B cell (primary cell): ENCODE measurements at regions not wholly inside any gene's neighbourhood (a gene's known extent, or its start where the extent isn't known, plus 50 kb on each side); places are given as distances from the start of the nearest gene placed in this dataset.

Source experiments
- ATAC-seq: fragments of 200-7000 bp; cut with Tn5 transposase; one replicate; pipeline ENCODE4 v1.10.0; 2021; ENCODE audit warnings: low read depth, mild to moderate bottlenecking, moderate number of reproducible peaks, moderate library complexity
- CTCF ChIA-PET: fragments of 350-600 bp; sonication (Branson Sonifier 250); formaldehyde crosslinking; loops from one replicate; lab custom pipeline; 2021; ENCODE audit warnings: antibody characterized with exemption, inconsistent platforms; lab: Charles Lee
- POLR2A ChIA-PET: fragments of 350-600 bp; sonication (Branson Sonifier 250); formaldehyde crosslinking; loops from one replicate; lab custom pipeline; 2021; ENCODE audit warnings: antibody characterized with exemption; lab: Charles Lee
- DNase-seq: peaks from one replicate; pipeline ENCODE4 v3.0.0; 2013
- H2AFZ ChIP-seq: 2 replicates; pipeline ENCODE4 v1.6.1; 2012; ENCODE audit warnings: mild to moderate bottlenecking, low read depth, low read length; ENCODE audit not compliant: insufficient read depth, poor library complexity, severe bottlenecking
- H3K27ac ChIP-seq, 2 donors: 1 replicate in 1 of 2; 2 replicates in 1 of 2; pipeline ENCODE4 v1.5.1; 2012 to 2013; ENCODE audit warnings: low read length in 2 of 2, mild to moderate bottlenecking in 2 of 2, moderate library complexity in 1 of 2
- H3K27me3 ChIP-seq, 4 experiments: fragments of 200-600 bp in 1 of 4; sonication (generic) in 1 of 4; replicated peaks in 1 of 4; 1 replicate in 2 of 4; 2 replicates in 2 of 4; pipeline versions ENCODE4 v1.6.1 to v1.7.0; 2013 to 2016; ENCODE audit warnings: low read length in 3 of 4, mild to moderate bottlenecking in 2 of 4, mixed read lengths in 1 of 4, moderate library complexity in 1 of 4; ENCODE audit not compliant: insufficient read depth in 4 of 4, control insufficient read depth in 3 of 4; ENCODE audit errors: control extremely low read depth in 1 of 4
- H3K36me3 ChIP-seq, 2 experiments: replicated peaks in 1 of 2; 1 replicate in 1 of 2; 2 replicates in 1 of 2; pipeline versions ENCODE4 v1.6.1 to v1.7.1; 2013; ENCODE audit warnings: low read length in 1 of 2; ENCODE audit not compliant: insufficient read depth in 2 of 2, control insufficient read depth in 1 of 2; ENCODE audit errors: control extremely low read depth in 1 of 2, extremely low read depth in 1 of 2
- H3K4me1 ChIP-seq, 2 donors: fragments of 200-600 bp in 1 of 2; sonication (generic) in 1 of 2; 1 replicate in 1 of 2; 2 replicates in 1 of 2; pipeline versions ENCODE4 v1.5.1 to v1.6.1; 2013 to 2017; ENCODE audit warnings: low read length in 2 of 2; ENCODE audit not compliant: control insufficient read depth in 2 of 2, insufficient read depth in 2 of 2
- H3K4me2 ChIP-seq: replicated peaks from 2 replicates; pipeline ENCODE3; 2012; ENCODE audit warnings: mild to moderate bottlenecking, low read depth, low read length; ENCODE audit not compliant: poor library complexity, severe bottlenecking
- H3K4me3 ChIP-seq, 5 experiments: fragments of 200-600 bp in 1 of 5; sonication (generic) in 1 of 5; 1 replicate in 3 of 5; 2 replicates in 2 of 5; pipeline versions ENCODE4 v1.5.1 to v1.7.0; 2011 to 2016; ENCODE audit warnings: low read length in 4 of 5, mild to moderate bottlenecking in 4 of 5, low read depth in 2 of 5, control low read depth in 1 of 5, moderate library complexity in 1 of 5; ENCODE audit not compliant: insufficient read depth in 1 of 5; ENCODE audit errors: control extremely low read depth in 1 of 5, extremely low read depth in 1 of 5
- H3K79me2 ChIP-seq: fragments of 200-600 bp; sonication (generic); one replicate; pipeline ENCODE4 v1.6.0; 2016; ENCODE audit warnings: low read length; ENCODE audit not compliant: control insufficient read depth, insufficient read depth
- H3K9ac ChIP-seq: fragments of 200-600 bp; sonication (generic); 2 replicates; pipeline ENCODE4 v1.6.1; 2017; ENCODE audit warnings: mild to moderate bottlenecking, low read length, moderate library complexity
- H3K9me3 ChIP-seq, 3 donors: one replicate each; pipeline versions ENCODE4 v1.6.1 to v1.7.1; 2013; ENCODE audit warnings: low read length in 2 of 3; ENCODE audit not compliant: control insufficient read depth in 2 of 3, insufficient read depth in 1 of 3; ENCODE audit errors: control extremely low read depth in 1 of 3
- H4K20me1 ChIP-seq: 2 replicates; pipeline ENCODE4 v1.6.0; 2012; ENCODE audit warnings: mild to moderate bottlenecking, low read length; ENCODE audit not compliant: insufficient read depth, control insufficient read depth, poor library complexity, severe bottlenecking
- H3K27ac Mint-ChIP-seq: one replicate; pipeline ENCODE4 v1.8.0; 2021; ENCODE audit warnings: mixed read lengths
- H3K27me3 Mint-ChIP-seq: one replicate; pipeline ENCODE4 v1.8.0; 2021; ENCODE audit warnings: mixed read lengths
- H3K4me1 Mint-ChIP-seq: one replicate; pipeline ENCODE4 v1.8.0; 2021; ENCODE audit warnings: mixed read lengths
- H3K4me3 Mint-ChIP-seq: one replicate; pipeline ENCODE4 v1.8.0; 2021; ENCODE audit warnings: mixed read lengths
- H3K9me3 Mint-ChIP-seq: one replicate; pipeline ENCODE4 v1.8.0; 2022; ENCODE audit warnings: mixed read lengths; ENCODE audit not compliant: insufficient read depth
- CTCF ChIP-seq: fragments of 200-600 bp; IDR thresholded peaks from one replicate; pipeline ENCODE4 v1.8.0; 2022; ENCODE audit warnings: antibody characterized with exemption, mild to moderate bottlenecking
- EZH2 ChIP-seq: IDR thresholded peaks from 2 replicates; pipeline ENCODE4 v1.6.1; 2012; ENCODE audit warnings: borderline replicate concordance, low read depth, mild to moderate bottlenecking, moderate library complexity, low read length; ENCODE audit not compliant: insufficient read depth, poor library complexity, severe bottlenecking
- WGBS: methylation state at CpG from one replicate; pipeline ENCODE4 v1.1.5; 2013; ENCODE audit warnings: missing lambda C conversion rate; ENCODE audit not compliant: insufficient coverage; 5-methylcytosine and 5-hydroxymethylcytosine counted together
- intact Hi-C: fragments of 100-400 bp; cut with micrococcal nuclease; formaldehyde crosslinking; loops from one replicate; pipeline ENCODE4 v1.10.0; 2022

- peaks cover 18 to 28% of the 10 kb centered on the region in 2 donors for H3K4me1 ChIP-seq
- CTCF ChIA-PET = interaction anchor here (0.7 to 2.0 kb wide), 4 partner anchors 30 to 279 kb away, joined by 3 to 6 read pairs (median 3); no protein-coding TSS in a partner anchor
- no peak overlapping the region for H3K4me2 ChIP-seq
- DNase-seq (no peak), ATAC-seq (no peak)
- no peak overlapping the region for H3K27ac ChIP-seq
- H3K9me3 Mint-ChIP-seq = no peaks in the 10 kb centered on the region
- TF ChIP-seq EZH2 (no peak), CTCF (no peak)
- H3K9ac ChIP-seq = no peak overlapping the region
- H3K4me1 Mint-ChIP-seq = peaks cover 24% of the 10 kb centered on the region
- H3K27ac Mint-ChIP-seq = no peak overlapping the region
- no peaks in the 10 kb centered on the region for H3K36me3 ChIP-seq
- intact Hi-C loops = no loop called here
- no peaks in the 10 kb centered on the region for H3K9me3 ChIP-seq
- H3K79me2 ChIP-seq = no peaks in the 10 kb centered on the region
- H3K4me3 Mint-ChIP-seq = no peak overlapping the region
- H4K20me1 ChIP-seq = no peaks in the 10 kb centered on the region
- 75% methylated on average over 15 of the region's 19 CpGs for WGBS
- H3K4me3 ChIP-seq = no peak overlapping the region
- peaks cover 24% of the 10 kb centered on the region for H3K27me3 Mint-ChIP-seq
- POLR2A ChIA-PET = interaction anchor here (0.9 kb wide), 1 partner anchor 51 kb away, joined by 3 read pairs; no protein-coding TSS in a partner anchor
- peaks cover 0 to 12% (median 4%) of the 10 kb centered on the region in 4 experiments for H3K27me3 ChIP-seq
- peak overlapping the region; percentile 28 for H2AFZ ChIP-seq
These were observed 73.9 kb upstream of the TAF1B start for GRCh38 chr2:9769171-9770005.

GRCh38 chr2:9770006-9770307 is 73.3 kb upstream of the TAF1B start:
- Mint-ChIP-seq H3K27me3 (peaks cover 22% of the 10 kb centered on the region), H3K4me3 (no peak overlapping the region), H3K4me1 (peaks cover 20% of the 10 kb centered on the region), H3K27ac (no peak overlapping the region), H3K9me3 (no peaks in the 10 kb centered on the region)
- Histone ChIP-seq H3K79me2 (no peaks in the 10 kb centered on the region), H3K4me1 (peaks cover 17 to 25% of the 10 kb centered on the region in 2 donors), H4K20me1 (no peaks in the 10 kb centered on the region), H2AFZ (no peak overlapping the region), H3K9me3 (no peaks in the 10 kb centered on the region), H3K4me2 (no peak overlapping the region), H3K4me3 (no peak overlapping the region), H3K27me3 (peaks cover 0 to 12% (median 4%) of the 10 kb centered on the region in 4 experiments), H3K36me3 (no peaks in the 10 kb centered on the region), H3K9ac (no peak overlapping the region), H3K27ac (no peak overlapping the region)
- ChIA-PET CTCF (interaction anchor here (0.7 to 2.0 kb wide), 3 partner anchors 29 to 279 kb away, joined by 3 to 6 read pairs (median 3); no protein-coding TSS in a partner anchor), POLR2A (no interaction called here)
- WGBS = 87% methylated on average over 6 of the region's 6 CpGs
- ATAC-seq = no peak
- intact Hi-C loops = no loop called here
- TF ChIP-seq EZH2 (no peak), CTCF (no peak)
- no peak for DNase-seq
